ENCODE measurements at regions not wholly inside any gene's neighbourhood (a gene's known extent, or its start where the extent isn't known, plus 50 kb on each side); places are given as distances from the start of the nearest gene placed in this dataset.
"Not testable (repeated sequence)": the region's sequence is repeated elsewhere in the genome, so short reads cannot be mapped to it uniquely, and the experiment has no call there.

GRCh38 chr15:20473465-20473864 is 68.1 kb downstream of the GOLGA6L6 start:
- not testable (repeated sequence) for DNase-seq (ENCODE audit: low spot score)

- not testable (repeated sequence) for DNase-seq (ENCODE audit: low spot score)
Measured at GRCh38 chr15:20472983-20473382, 68.6 kb downstream of the GOLGA6L6 start.

GRCh38 chr15:20470810-20471209 is 70.8 kb downstream of the GOLGA6L6 start:
- DNase-seq (ENCODE audit: low spot score): not testable (repeated sequence)

- not testable (repeated sequence) for DNase-seq (ENCODE audit: low spot score)
Measured at GRCh38 chr15:20441138-20441537, 100.5 kb downstream of the GOLGA6L6 start.

GRCh38 chr15:20440390-20440789 is 101.2 kb downstream of the GOLGA6L6 start:
- not testable (repeated sequence) for DNase-seq (ENCODE audit: low spot score)

- DNase-seq (ENCODE audit: low spot score): not testable (repeated sequence)
Measured at GRCh38 chr15:20439111-20439510, 102.5 kb downstream of the GOLGA6L6 start.

GRCh38 chr15:20438255-20438654 is 103.3 kb downstream of the GOLGA6L6 start:
- DNase-seq (ENCODE audit: low spot score): not testable (repeated sequence)

GRCh38 chr15:20433468-20433867 is 108.1 kb downstream of the GOLGA6L6 start:
- DNase-seq (ENCODE audit: low spot score): not testable (repeated sequence)

GRCh38 chr15:20430495-20430894 is 111.1 kb downstream of the GOLGA6L6 start:
- DNase-seq (ENCODE audit: low spot score): not testable (repeated sequence)

- not testable (repeated sequence) for DNase-seq (ENCODE audit: low spot score)
Measured at GRCh38 chr15:20420710-20421109, 120.9 kb downstream of the GOLGA6L6 start.

GRCh38 chr15:20416618-20417017 is 125.0 kb downstream of the GOLGA6L6 start:
- not testable (repeated sequence) for DNase-seq (ENCODE audit: low spot score)

GRCh38 chr15:20409667-20410198 is 131.9 kb downstream of the GOLGA6L6 start:
- DNase-seq (ENCODE audit: low spot score): not testable (repeated sequence)

GRCh38 chr15:20409247-20409646 is 132.4 kb downstream of the GOLGA6L6 start:
- DNase-seq (ENCODE audit: low spot score): no peak

GRCh38 chr15:20407553-20407952 is 134.0 kb downstream of the GOLGA6L6 start:
- DNase-seq (ENCODE audit: low spot score): no peak

GRCh38 chr15:20404571-20404970 is 137.0 kb downstream of the GOLGA6L6 start:
- DNase-seq (ENCODE audit: low spot score): not testable (repeated sequence)

- not testable (repeated sequence) for DNase-seq (ENCODE audit: low spot score)
Measured at GRCh38 chr15:20402586-20402985, 139.0 kb downstream of the GOLGA6L6 start.

- not testable (repeated sequence) for DNase-seq (ENCODE audit: low spot score)
Measured at GRCh38 chr15:20401058-20401457, 140.5 kb downstream of the GOLGA6L6 start.

GRCh38 chr15:20398680-20399079 is 142.9 kb downstream of the GOLGA6L6 start:
- not testable (repeated sequence) for DNase-seq (ENCODE audit: low spot score)

GRCh38 chr15:20388161-20388560 is 153.4 kb downstream of the GOLGA6L6 start:
- DNase-seq (ENCODE audit: low spot score): not testable (repeated sequence)

GRCh38 chr15:20386198-20386597 is 155.4 kb downstream of the GOLGA6L6 start:
- no peak for DNase-seq (ENCODE audit: low spot score)

GRCh38 chr15:20380199-20380598 is 161.4 kb downstream of the GOLGA6L6 start:
- not testable (repeated sequence) for DNase-seq (ENCODE audit: low spot score)

GRCh38 chr15:20376872-20377271 is 164.7 kb downstream of the GOLGA6L6 start:
- no peak for DNase-seq (ENCODE audit: low spot score)

- not testable (repeated sequence) for DNase-seq (ENCODE audit: low spot score)
Measured at GRCh38 chr15:20372416-20372815, 169.2 kb downstream of the GOLGA6L6 start.

- DNase-seq (ENCODE audit: low spot score): no peak
Measured at GRCh38 chr15:20369500-20369899, 172.1 kb downstream of the GOLGA6L6 start.
